22Rv1 (cell line): ENCODE measurements at regions not wholly inside any gene's neighbourhood (a gene's known extent, or its start where the extent isn't known, plus 50 kb on each side); places are given as distances from the start of the nearest gene placed in this dataset.

Source experiments
- CTCF ChIP-seq: fragments of 450-650 bp; IDR thresholded peaks from 2 replicates; pipeline ENCODE4 v1.5.1; 2017; ENCODE audit warnings: mild to moderate bottlenecking
- ZFX ChIP-seq: fragments of 450-650 bp; IDR thresholded peaks from 2 replicates; pipeline ENCODE4 v1.6.1; 2017; ENCODE audit warnings: antibody characterized with exemption, borderline replicate concordance

GRCh38 chr14:80387563-80387981 is 176.3 kb upstream of the DIO2 start:
- TF ChIP-seq CTCF = no peak
- no peak for TF ChIP-seq ZFX
